ENCODE measurements at regions not wholly inside any gene's neighbourhood (a gene's known extent, or its start where the extent isn't known, plus 50 kb on each side); places are given as distances from the start of the nearest gene placed in this dataset.

DNA sequence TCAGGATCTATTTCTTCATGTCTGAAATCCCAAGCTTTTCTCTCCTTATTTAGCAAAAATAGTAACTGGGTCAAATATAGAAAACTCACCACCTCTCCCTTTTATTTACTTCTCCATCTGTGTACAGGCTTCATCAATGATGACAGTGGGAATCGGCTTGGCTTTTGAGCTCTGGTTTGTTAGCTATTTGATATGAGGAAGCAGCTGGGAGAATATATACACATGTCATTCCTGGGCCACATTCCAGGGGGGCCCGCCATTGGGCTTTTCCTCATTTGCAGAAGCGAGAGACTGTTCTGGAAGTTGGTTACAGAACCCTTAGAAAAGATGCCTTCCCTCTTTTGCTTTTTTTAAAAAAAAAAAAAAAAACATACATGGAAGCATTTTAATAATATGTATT lies 107.4 kb upstream of the F9 start:
- no peak overlapping the region for H3K27ac Mint-ChIP-seq
- no peaks in the 10 kb centered on the region for H4K20me1 ChIP-seq (replicated peaks; ENCODE audit: insufficient read depth)
- no peaks in the 10 kb centered on the region for H3K4me1 ChIP-seq (ENCODE audit: insufficient read depth)
- H3K4me3 ChIP-seq, result no peak overlapping the region
- H2AFZ ChIP-seq, result no peak overlapping the region
- no peak for TF ChIP-seq ZNF114 (CRISPR knock-in tag; IDR thresholded peaks at IDR 0.05)
- TF ChIP-seq NANOG (IDR thresholded peaks at IDR 0.05; ENCODE audit: borderline replicate concordance), result no peak
- no peak for TF ChIP-seq EZH2 (IDR thresholded peaks at IDR 0.05; ENCODE audit: low read depth, unreplicated experiment)
- TF ChIP-seq, protein P1, sequence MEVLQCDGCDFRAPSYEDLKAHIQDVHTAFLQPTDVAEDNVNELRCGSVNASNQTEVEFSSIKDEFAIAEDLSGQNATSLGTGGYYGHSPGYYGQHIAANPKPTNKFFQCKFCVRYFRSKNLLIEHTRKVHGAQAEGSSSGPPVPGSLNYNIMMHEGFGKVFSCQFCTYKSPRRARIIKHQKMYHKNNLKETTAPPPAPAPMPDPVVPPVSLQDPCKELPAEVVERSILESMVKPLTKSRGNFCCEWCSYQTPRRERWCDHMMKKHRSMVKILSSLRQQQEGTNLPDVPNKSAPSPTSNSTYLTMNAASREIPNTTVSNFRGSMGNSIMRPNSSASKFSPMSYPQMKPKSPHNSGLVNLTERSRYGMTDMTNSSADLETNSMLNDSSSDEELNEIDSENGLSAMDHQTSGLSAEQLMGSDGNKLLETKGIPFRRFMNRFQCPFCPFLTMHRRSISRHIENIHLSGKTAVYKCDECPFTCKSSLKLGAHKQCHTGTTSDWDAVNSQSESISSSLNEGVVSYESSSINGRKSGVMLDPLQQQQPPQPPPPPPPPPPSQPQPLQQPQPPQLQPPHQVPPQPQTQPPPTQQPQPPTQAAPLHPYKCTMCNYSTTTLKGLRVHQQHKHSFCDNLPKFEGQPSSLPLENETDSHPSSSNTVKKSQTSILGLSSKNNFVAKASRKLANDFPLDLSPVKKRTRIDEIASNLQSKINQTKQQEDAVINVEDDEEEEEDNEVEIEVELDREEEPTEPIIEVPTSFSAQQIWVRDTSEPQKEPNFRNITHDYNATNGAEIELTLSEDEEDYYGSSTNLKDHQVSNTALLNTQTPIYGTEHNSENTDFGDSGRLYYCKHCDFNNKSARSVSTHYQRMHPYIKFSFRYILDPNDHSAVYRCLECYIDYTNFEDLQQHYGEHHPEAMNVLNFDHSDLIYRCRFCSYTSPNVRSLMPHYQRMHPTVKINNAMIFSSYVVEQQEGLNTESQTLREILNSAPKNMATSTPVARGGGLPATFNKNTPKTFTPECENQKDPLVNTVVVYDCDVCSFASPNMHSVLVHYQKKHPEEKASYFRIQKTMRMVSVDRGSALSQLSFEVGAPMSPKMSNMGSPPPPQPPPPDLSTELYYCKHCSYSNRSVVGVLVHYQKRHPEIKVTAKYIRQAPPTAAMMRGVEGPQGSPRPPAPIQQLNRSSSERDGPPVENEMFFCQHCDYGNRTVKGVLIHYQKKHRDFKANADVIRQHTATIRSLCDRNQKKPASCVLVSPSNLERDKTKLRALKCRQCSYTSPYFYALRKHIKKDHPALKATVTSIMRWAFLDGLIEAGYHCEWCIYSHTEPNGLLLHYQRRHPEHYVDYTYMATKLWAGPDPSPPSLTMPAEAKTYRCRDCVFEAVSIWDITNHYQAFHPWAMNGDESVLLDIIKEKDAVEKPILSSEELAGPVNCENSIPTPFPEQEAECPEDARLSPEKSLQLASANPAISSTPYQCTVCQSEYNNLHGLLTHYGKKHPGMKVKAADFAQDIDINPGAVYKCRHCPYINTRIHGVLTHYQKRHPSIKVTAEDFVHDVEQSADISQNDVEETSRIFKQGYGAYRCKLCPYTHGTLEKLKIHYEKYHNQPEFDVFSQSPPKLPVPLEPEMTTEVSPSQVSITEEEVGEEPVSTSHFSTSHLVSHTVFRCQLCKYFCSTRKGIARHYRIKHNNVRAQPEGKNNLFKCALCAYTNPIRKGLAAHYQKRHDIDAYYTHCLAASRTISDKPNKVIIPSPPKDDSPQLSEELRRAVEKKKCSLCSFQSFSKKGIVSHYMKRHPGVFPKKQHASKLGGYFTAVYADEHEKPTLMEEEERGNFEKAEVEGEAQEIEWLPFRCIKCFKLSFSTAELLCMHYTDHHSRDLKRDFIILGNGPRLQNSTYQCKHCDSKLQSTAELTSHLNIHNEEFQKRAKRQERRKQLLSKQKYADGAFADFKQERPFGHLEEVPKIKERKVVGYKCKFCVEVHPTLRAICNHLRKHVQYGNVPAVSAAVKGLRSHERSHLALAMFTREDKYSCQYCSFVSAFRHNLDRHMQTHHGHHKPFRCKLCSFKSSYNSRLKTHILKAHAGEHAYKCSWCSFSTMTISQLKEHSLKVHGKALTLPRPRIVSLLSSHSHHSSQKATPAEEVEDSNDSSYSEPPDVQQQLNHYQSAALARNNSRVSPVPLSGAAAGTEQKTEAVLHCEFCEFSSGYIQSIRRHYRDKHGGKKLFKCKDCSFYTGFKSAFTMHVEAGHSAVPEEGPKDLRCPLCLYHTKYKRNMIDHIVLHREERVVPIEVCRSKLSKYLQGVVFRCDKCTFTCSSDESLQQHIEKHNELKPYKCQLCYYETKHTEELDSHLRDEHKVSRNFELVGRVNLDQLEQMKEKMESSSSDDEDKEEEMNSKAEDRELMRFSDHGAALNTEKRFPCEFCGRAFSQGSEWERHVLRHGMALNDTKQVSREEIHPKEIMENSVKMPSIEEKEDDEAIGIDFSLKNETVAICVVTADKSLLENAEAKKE (CRISPR knock-in tag; IDR thresholded peaks at IDR 0.05), result no peak
- no peak for TF ChIP-seq EZH2phosphoT487 (IDR thresholded peaks at IDR 0.05; ENCODE audit: unreplicated experiment)
- TF ChIP-seq CREB1 (CRISPR knock-in tag; IDR thresholded peaks at IDR 0.05; ENCODE audit: low read depth), result no peak
- no peak for TF ChIP-seq POLR2AphosphoS5 (IDR thresholded peaks at IDR 0.05; ENCODE audit: low read depth)
- TF ChIP-seq ZNF331 (CRISPR knock-in tag; IDR thresholded peaks at IDR 0.05; ENCODE audit: low read depth), result no peak
- TF ChIP-seq, protein P2, sequence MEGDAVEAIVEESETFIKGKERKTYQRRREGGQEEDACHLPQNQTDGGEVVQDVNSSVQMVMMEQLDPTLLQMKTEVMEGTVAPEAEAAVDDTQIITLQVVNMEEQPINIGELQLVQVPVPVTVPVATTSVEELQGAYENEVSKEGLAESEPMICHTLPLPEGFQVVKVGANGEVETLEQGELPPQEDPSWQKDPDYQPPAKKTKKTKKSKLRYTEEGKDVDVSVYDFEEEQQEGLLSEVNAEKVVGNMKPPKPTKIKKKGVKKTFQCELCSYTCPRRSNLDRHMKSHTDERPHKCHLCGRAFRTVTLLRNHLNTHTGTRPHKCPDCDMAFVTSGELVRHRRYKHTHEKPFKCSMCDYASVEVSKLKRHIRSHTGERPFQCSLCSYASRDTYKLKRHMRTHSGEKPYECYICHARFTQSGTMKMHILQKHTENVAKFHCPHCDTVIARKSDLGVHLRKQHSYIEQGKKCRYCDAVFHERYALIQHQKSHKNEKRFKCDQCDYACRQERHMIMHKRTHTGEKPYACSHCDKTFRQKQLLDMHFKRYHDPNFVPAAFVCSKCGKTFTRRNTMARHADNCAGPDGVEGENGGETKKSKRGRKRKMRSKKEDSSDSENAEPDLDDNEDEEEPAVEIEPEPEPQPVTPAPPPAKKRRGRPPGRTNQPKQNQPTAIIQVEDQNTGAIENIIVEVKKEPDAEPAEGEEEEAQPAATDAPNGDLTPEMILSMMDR (conservative IDR thresholded peaks at IDR 0.05; ENCODE audit: low read depth in 2 of 2), result no peak
- TF ChIP-seq JUNB (IDR thresholded peaks at IDR 0.05; ENCODE audit: unreplicated experiment), result no peak
- TF ChIP-seq, protein P3, sequence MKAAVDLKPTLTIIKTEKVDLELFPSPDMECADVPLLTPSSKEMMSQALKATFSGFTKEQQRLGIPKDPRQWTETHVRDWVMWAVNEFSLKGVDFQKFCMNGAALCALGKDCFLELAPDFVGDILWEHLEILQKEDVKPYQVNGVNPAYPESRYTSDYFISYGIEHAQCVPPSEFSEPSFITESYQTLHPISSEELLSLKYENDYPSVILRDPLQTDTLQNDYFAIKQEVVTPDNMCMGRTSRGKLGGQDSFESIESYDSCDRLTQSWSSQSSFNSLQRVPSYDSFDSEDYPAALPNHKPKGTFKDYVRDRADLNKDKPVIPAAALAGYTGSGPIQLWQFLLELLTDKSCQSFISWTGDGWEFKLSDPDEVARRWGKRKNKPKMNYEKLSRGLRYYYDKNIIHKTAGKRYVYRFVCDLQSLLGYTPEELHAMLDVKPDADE (IDR thresholded peaks at IDR 0.05), result no peak
- TF ChIP-seq, protein P4, sequence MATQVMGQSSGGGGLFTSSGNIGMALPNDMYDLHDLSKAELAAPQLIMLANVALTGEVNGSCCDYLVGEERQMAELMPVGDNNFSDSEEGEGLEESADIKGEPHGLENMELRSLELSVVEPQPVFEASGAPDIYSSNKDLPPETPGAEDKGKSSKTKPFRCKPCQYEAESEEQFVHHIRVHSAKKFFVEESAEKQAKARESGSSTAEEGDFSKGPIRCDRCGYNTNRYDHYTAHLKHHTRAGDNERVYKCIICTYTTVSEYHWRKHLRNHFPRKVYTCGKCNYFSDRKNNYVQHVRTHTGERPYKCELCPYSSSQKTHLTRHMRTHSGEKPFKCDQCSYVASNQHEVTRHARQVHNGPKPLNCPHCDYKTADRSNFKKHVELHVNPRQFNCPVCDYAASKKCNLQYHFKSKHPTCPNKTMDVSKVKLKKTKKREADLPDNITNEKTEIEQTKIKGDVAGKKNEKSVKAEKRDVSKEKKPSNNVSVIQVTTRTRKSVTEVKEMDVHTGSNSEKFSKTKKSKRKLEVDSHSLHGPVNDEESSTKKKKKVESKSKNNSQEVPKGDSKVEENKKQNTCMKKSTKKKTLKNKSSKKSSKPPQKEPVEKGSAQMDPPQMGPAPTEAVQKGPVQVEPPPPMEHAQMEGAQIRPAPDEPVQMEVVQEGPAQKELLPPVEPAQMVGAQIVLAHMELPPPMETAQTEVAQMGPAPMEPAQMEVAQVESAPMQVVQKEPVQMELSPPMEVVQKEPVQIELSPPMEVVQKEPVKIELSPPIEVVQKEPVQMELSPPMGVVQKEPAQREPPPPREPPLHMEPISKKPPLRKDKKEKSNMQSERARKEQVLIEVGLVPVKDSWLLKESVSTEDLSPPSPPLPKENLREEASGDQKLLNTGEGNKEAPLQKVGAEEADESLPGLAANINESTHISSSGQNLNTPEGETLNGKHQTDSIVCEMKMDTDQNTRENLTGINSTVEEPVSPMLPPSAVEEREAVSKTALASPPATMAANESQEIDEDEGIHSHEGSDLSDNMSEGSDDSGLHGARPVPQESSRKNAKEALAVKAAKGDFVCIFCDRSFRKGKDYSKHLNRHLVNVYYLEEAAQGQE (IDR thresholded peaks at IDR 0.05; ENCODE audit: unreplicated experiment), result no peak
- H3K27me3 ChIP-seq (ENCODE audit: insufficient read depth), result no peaks in the 10 kb centered on the region
- no peak overlapping the region for H3K4me2 ChIP-seq
- no peaks in the 10 kb centered on the region for H3K79me2 ChIP-seq (replicated peaks; ENCODE audit: insufficient read depth)
- ATAC-seq (no peak), DNase-seq (ENCODE audit: low spot score) (no peak)
- H3K36me3 ChIP-seq (ENCODE audit: insufficient read depth), result no peaks in the 10 kb centered on the region
- no peaks in the 10 kb centered on the region for H3K9me2 ChIP-seq (ENCODE audit: insufficient read depth)
- no peaks in the 10 kb centered on the region for H3K36me3 Mint-ChIP-seq (ENCODE audit: low read depth)
- H3K9me3 Mint-ChIP-seq, result no peaks in the 10 kb centered on the region
- H3K27me3 Mint-ChIP-seq (ENCODE audit: insufficient read depth, low read depth, poor library complexity), result no peaks in the 10 kb centered on the region
- no peaks in the 10 kb centered on the region for H3F3A ChIP-seq (replicated peaks; ENCODE audit: low read depth)
- H3K4me1 Mint-ChIP-seq, result no peaks in the 10 kb centered on the region
- H3K4me3 Mint-ChIP-seq, result no peak overlapping the region
- H3K27ac ChIP-seq (ENCODE audit: low read depth), result no peak overlapping the region
